ENCODE measurements at regions not wholly inside any gene's neighbourhood (a gene's known extent, or its start where the extent isn't known, plus 50 kb on each side); places are given as distances from the start of the nearest gene placed in this dataset.
"Not testable (repeated sequence)": the region's sequence is repeated elsewhere in the genome, so short reads cannot be mapped to it uniquely, and the experiment has no call there.

DNA sequence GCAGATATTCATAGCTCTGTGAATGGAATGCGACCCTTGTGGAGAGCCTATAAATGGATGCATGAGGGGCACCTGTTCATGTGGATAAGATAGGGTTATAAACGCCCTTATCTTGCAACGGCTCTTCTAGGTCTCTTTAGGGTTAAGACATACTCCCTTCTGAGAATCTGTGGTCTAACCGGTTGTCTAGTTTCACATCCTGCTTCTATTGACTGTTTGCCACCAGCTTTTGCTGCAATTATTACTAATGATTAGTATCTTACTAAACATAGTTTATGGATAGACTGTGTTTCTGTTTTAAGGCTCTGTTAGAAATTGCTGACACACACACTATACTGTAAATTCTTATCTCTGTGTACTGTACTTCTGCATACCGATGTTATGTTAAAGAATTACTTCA is 198.9 kb upstream of the CYLC2 start:
- Mint-ChIP-seq H3K9me3 (peaks cover 3% of the 10 kb centered on the region), H3K4me3 (no peak overlapping the region), H3K36me3 (ENCODE audit: low read depth) (no peaks in the 10 kb centered on the region), H3K27ac (no peak overlapping the region), H3K4me1 (no peaks in the 10 kb centered on the region), H3K27me3 (no peaks in the 10 kb centered on the region)
- ATAC-seq (replicated peaks) = no peak

DNA sequence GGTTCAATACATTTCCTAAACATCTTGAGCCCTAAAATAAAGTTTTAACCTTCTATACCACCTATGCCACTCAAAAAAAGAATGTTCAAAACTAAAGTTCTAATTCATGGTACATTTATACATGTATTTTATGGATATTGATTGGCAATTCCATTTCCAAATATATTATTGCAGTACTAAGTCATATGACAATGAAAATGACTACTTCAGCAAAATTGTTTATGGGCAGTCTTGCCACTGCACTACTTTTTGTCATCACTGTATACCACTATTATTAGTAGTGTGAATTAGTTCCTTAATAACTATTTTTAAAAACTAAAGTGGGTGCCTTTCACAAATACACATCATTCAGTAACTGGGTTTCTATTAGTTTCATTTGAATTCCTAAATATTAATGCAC is 199.6 kb upstream of the CYLC2 start:
- H3K27me3 Mint-ChIP-seq = no peaks in the 10 kb centered on the region
- H3K36me3 Mint-ChIP-seq (ENCODE audit: low read depth) = no peaks in the 10 kb centered on the region
- H3K9me3 Mint-ChIP-seq = peaks cover 3% of the 10 kb centered on the region
- H3K27ac Mint-ChIP-seq = no peak overlapping the region
- H3K4me3 Mint-ChIP-seq = no peak overlapping the region
- no peak for ATAC-seq (replicated peaks)
- H3K4me1 Mint-ChIP-seq = no peaks in the 10 kb centered on the region

DNA sequence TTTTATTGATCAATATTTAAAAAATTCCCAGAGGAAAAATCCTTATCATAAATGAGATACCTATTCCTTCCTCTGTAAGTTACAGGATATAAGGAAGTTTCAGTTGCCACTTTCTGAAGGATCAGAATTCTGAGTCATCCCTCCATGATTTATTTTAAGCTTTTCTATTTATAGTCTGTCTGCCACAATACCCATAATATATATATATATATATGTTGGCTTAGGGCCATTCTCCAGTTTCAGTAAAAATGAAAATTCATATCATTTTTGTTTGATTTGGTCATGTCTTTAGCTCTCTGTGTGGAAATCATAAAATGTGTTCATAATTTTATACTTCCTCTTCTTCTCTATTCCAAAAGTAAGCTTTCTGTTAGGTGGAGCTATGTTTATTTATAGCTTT is 215.8 kb upstream of the CYLC2 start:
- Mint-ChIP-seq H3K36me3 (ENCODE audit: low read depth) (no peaks in the 10 kb centered on the region), H3K4me3 (no peak overlapping the region), H3K27ac (no peak overlapping the region), H3K9me3 (peaks cover 10% of the 10 kb centered on the region), H3K4me1 (no peaks in the 10 kb centered on the region), H3K27me3 (no peaks in the 10 kb centered on the region)
- no peak for ATAC-seq (replicated peaks)

DNA sequence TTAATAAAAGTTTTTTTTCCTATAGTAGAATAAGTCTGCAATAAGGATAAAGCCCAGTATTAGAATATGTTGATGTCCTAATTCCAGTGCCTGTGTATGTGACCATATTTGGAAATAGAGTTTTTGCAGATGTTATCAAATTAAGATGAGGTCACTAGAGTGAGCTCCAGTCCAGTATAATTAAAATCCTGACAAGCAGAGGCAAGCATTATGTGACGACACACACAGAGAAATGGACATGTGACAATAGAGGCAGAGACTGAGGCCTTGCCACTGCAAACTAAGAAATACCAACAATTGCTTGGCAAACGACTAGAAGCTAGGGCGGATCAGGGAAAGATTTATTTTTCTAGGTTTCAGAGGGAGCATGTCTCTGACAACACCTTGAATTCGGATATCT is 216.4 kb upstream of the CYLC2 start:
- no peaks in the 10 kb centered on the region for H3K27me3 Mint-ChIP-seq

DNA sequence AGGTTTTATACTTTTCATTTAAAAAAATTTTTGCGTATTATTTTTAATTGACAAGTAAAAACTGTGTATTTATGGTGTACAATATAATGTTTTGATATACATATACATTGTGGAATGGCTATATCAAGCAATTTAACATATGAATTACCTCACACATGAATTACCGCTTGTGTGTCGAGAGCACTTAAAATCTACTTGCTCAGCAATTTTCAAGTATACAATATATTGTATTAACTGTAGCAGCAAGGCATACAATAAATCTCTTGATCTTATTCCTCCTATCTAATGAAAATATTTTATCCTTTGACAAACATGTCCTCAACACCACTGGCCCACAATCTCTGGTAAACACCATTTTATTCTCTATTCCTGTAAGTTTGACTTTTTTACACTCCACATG is 224.4 kb upstream of the CYLC2 start:
- no peak for ATAC-seq (replicated peaks)

More for the DNA sequence above, 216.4 kb upstream of the CYLC2 start:
- no peak overlapping the region for H3K4me3 Mint-ChIP-seq
- no peaks in the 10 kb centered on the region for H3K36me3 Mint-ChIP-seq (ENCODE audit: low read depth)
- H3K4me1 Mint-ChIP-seq = no peaks in the 10 kb centered on the region
- H3K9me3 Mint-ChIP-seq = peaks cover 10% of the 10 kb centered on the region
- ATAC-seq (replicated peaks) = no peak
- H3K27ac Mint-ChIP-seq = no peak overlapping the region

DNA sequence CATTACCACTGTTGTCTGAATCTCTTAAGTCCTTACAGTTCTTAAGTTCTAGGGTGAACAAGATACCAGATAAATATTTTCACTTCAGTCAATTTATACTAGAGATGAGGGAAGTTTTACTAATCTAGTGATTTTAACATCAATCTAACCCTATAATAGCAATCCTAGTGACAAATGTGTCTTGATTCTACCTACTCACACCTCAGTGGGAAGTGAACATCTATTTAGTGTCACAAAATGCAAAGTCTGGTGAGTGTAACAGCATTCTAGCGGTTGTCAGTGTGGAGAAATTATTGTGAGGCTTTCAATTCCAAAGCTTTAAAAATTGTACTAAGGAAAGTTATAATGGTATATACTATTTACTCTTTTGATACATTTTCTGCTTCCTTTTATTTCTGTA is 225.8 kb upstream of the CYLC2 start:
- no peaks in the 10 kb centered on the region for H3K27me3 Mint-ChIP-seq
- ATAC-seq (replicated peaks) = no peak
- no peaks in the 10 kb centered on the region for H3K4me1 Mint-ChIP-seq
- H3K4me3 Mint-ChIP-seq = no peak overlapping the region
- no peaks in the 10 kb centered on the region for H3K36me3 Mint-ChIP-seq (ENCODE audit: low read depth)
- H3K27ac Mint-ChIP-seq = no peak overlapping the region
- peaks cover 17% of the 10 kb centered on the region for H3K9me3 Mint-ChIP-seq

More for the DNA sequence above, 224.4 kb upstream of the CYLC2 start:
- no peaks in the 10 kb centered on the region for H3K4me1 Mint-ChIP-seq
- H3K9me3 Mint-ChIP-seq = peaks cover 14% of the 10 kb centered on the region
- no peak overlapping the region for H3K4me3 Mint-ChIP-seq
- no peak overlapping the region for H3K27ac Mint-ChIP-seq
- H3K36me3 Mint-ChIP-seq (ENCODE audit: low read depth) = no peaks in the 10 kb centered on the region
- H3K27me3 Mint-ChIP-seq = no peaks in the 10 kb centered on the region

DNA sequence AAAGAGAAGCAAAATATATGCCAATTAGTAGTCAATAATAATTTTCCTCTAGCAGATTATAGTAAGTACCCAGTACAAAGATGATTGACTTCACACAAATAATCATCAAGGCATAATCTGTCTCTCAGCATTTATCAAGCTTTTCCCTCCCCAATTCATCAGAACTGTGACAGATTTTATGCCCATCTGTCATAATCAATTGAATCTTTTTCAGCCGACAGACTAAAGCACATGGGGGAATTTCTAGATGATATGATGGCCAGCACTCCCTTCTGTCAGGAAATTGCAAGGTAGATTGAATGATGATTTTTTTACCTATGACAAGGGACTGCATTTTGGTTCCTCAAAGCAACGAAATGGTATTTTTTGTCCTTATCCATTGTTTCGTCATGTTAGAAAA is 227.1 kb upstream of the CYLC2 start:
- Mint-ChIP-seq H3K4me3 (no peak overlapping the region), H3K27me3 (no peaks in the 10 kb centered on the region), H3K36me3 (ENCODE audit: low read depth) (no peaks in the 10 kb centered on the region), H3K9me3 (peaks cover 22% of the 10 kb centered on the region), H3K4me1 (no peaks in the 10 kb centered on the region), H3K27ac (no peak overlapping the region)
- no peak for ATAC-seq (replicated peaks)

DNA sequence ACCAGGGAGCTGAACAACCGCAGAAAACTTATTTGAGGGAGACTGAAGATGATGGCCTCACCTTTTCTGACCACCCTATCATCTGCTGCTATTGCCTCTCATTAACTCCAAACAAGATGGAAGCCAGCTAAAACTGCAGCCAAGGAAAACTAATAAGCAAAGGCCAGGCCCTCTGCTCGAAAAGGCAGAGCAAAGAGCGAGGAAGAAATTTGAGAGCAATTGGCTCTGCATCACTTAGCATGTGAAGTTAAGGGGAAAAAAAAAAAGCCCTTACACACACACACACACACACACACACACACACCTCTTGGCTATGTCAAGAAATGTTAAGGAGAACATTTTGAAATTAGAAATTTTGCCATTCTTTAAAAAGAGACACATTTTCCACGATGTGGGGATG is 228.1 kb upstream of the CYLC2 start:
- Mint-ChIP-seq H3K27ac (no peak overlapping the region), H3K36me3 (ENCODE audit: low read depth) (no peaks in the 10 kb centered on the region), H3K9me3 (peaks cover 22% of the 10 kb centered on the region), H3K4me1 (no peaks in the 10 kb centered on the region), H3K4me3 (no peak overlapping the region), H3K27me3 (no peaks in the 10 kb centered on the region)
- no peak for ATAC-seq (replicated peaks)

DNA sequence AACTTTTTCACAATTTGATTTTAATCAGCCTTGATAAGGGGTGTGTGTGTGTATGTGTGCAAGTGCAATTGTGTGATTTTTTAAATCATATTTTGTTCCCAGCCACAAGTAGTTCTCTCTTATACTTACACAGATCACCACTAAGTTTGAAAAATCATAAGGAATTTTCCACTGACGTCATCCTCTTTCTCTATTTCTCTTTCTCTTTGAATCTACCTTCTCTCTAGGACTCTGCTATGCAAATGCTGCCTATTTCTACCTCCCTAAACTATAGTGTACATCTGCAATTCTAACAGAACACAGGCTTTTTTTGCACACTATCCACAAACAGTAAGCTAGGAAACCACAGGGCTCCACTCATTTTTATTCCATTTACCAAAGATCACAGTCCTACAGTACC is 254.6 kb upstream of the CYLC2 start:
- Mint-ChIP-seq H3K4me1 (no peaks in the 10 kb centered on the region), H3K27ac (no peak overlapping the region), H3K9me3 (peaks cover 24% of the 10 kb centered on the region), H3K36me3 (ENCODE audit: low read depth) (no peaks in the 10 kb centered on the region), H3K27me3 (no peaks in the 10 kb centered on the region), H3K4me3 (no peak overlapping the region)
- no peak for ATAC-seq (replicated peaks)

DNA sequence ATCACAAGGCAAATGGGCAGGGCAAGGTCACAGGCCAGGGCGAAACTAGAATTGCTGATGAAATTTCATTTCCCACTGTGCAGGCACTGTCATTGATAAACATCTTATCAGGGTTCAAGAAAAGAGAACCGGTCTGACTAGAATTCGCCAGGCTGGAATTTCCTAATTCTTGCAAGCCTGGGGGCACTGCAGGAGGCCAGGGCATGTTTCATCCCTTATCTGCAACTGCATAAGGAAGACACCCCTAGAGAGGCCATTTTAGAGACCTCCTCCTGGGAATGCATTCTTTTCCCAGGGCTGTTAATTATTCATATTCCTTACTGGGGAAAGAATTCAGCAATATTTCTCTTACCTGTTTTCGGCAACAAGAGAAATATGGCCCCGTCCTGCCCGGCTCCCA is 266.2 kb upstream of the CYLC2 start:
- no peaks in the 10 kb centered on the region for H3K4me1 Mint-ChIP-seq
- H3K27ac Mint-ChIP-seq = no peak overlapping the region

DNA sequence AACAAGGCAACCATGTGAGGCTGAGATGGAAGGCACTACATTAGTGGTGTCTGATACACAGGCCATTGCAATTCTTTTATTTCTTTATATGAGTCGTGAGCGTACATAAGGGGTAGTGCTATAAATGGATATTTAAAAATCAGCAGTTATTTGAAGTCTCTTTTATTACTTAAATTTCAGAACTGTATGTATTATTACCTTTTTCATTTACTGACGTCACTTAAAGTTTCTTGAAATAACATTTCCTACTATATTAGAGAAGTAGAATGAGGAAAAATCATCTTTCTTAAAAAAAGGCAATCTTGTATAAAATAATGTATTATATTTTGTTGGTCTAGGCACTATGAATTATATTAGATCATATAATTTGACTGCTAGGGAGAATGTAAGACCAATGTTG is 280.9 kb upstream of the CYLC2 start:
- no peak for ATAC-seq (replicated peaks)
- H3K4me1 Mint-ChIP-seq = no peaks in the 10 kb centered on the region
- peaks cover 18% of the 10 kb centered on the region for H3K9me3 Mint-ChIP-seq
- no peaks in the 10 kb centered on the region for H3K27me3 Mint-ChIP-seq
- no peak overlapping the region for H3K4me3 Mint-ChIP-seq
- H3K36me3 Mint-ChIP-seq (ENCODE audit: low read depth) = no peaks in the 10 kb centered on the region
- H3K27ac Mint-ChIP-seq = no peak overlapping the region

More for the DNA sequence above, 266.2 kb upstream of the CYLC2 start:
- no peak overlapping the region for H3K4me3 Mint-ChIP-seq
- no peak for ATAC-seq (replicated peaks)
- H3K9me3 Mint-ChIP-seq = peaks cover 14% of the 10 kb centered on the region
- H3K36me3 Mint-ChIP-seq (ENCODE audit: low read depth) = no peaks in the 10 kb centered on the region
- no peaks in the 10 kb centered on the region for H3K27me3 Mint-ChIP-seq

DNA sequence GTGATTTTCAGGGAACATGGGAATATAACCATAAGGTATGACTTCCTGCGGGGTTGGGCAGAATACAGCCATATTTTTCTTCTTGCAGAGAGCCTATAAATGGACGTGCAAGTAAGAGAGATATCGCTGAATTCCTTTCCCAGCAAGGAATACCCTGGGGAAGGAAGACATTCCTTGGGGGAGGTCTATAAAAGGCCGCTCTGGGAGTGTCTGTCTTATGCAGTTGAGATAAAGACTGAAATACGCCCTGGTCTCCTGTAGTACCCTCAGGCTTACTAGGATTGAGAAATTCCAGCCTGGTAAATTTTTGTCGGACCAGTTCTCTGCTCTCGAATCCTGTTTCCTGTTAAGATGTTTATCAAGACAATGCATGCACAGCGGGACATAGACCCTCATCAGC is 282.2 kb upstream of the CYLC2 start:
- ATAC-seq (replicated peaks) = not testable (repeated sequence)
- H3K9me3 Mint-ChIP-seq = peaks cover 13% of the 10 kb centered on the region

DNA sequence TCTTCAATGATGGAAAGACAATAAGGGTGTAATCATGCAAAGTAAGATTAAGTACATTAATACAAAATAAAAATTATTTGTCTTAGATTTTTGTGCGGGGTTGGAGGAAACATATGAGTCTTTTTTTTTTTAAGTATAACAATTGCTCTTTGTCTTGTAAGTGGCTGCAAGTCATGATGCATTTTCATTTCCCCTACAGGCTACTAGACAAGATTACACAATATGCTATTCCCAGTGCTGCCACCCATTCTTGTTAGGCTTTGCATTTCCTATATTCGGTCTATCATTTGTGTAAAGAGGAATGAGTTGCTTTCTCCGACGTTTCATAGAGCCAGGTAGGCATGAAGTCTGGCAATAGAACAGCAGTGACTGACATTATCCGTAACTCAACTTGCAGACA is 294.2 kb upstream of the CYLC2 start:
- Mint-ChIP-seq H3K36me3 (ENCODE audit: low read depth) (no peaks in the 10 kb centered on the region), H3K27me3 (no peaks in the 10 kb centered on the region), H3K27ac (no peak overlapping the region), H3K4me3 (no peak overlapping the region), H3K9me3 (peaks cover 7% of the 10 kb centered on the region), H3K4me1 (no peaks in the 10 kb centered on the region)
- no peak for ATAC-seq (replicated peaks)

More for the DNA sequence above, 282.2 kb upstream of the CYLC2 start:
- H3K4me1 Mint-ChIP-seq; H3K27me3 Mint-ChIP-seq; H3K27ac Mint-ChIP-seq; H3K4me3 Mint-ChIP-seq; H3K36me3 Mint-ChIP-seq (ENCODE audit: low read depth): not testable (repeated sequence)

DNA sequence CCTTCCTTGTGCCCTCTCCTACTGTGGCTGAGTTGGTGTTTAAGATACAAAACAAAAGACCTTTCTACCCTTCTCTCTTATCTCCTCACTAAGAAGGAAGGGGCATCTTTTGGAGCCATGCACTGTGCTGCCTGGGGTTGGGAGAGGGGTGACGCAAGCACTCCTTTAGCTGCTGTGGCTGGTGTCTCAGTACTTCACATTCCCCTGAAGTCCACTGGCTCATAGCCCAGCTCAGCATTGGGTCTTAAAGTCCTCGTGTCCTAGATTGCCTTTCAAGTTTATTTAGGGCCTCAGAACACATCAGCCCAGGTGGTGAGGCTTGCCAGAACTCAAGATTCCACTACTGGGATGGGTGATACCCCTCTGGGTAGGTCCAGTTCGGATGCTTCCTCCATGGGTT is 325.9 kb upstream of the CYLC2 start:
- no peaks in the 10 kb centered on the region for H3K4me1 Mint-ChIP-seq
- no peaks in the 10 kb centered on the region for H3K27me3 Mint-ChIP-seq
- H3K4me3 Mint-ChIP-seq = no peak overlapping the region
- no peaks in the 10 kb centered on the region for H3K36me3 Mint-ChIP-seq (ENCODE audit: low read depth)
- H3K9me3 Mint-ChIP-seq = peaks cover 20% of the 10 kb centered on the region
- H3K27ac Mint-ChIP-seq = no peak overlapping the region
- no peak for ATAC-seq (replicated peaks)

DNA sequence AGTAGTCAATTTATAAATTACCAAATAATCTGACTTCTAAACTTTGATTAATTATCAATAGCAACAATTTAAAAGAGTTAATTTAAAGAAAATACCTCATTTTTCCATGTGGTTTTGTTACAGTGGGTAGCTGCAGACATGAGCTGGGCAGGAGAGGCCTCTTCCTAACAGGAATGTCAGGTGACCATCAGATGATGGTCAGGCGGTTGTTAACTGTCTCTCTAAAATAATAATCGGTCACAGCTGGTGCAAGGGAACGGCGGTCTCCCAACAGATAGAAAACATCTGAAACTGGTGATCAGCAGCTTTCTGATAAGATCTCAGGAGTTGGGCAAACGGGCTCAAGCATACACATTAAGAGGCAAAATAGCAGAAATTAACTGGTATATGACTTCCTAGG is 342.7 kb upstream of the CYLC2 start:
- H3K4me1 Mint-ChIP-seq = no peaks in the 10 kb centered on the region
- no peak overlapping the region for H3K4me3 Mint-ChIP-seq
- no peak for ATAC-seq (replicated peaks)
- no peak overlapping the region for H3K27ac Mint-ChIP-seq
- no peaks in the 10 kb centered on the region for H3K27me3 Mint-ChIP-seq
- no peaks in the 10 kb centered on the region for H3K36me3 Mint-ChIP-seq (ENCODE audit: low read depth)
- H3K9me3 Mint-ChIP-seq = peaks cover 12% of the 10 kb centered on the region

DNA sequence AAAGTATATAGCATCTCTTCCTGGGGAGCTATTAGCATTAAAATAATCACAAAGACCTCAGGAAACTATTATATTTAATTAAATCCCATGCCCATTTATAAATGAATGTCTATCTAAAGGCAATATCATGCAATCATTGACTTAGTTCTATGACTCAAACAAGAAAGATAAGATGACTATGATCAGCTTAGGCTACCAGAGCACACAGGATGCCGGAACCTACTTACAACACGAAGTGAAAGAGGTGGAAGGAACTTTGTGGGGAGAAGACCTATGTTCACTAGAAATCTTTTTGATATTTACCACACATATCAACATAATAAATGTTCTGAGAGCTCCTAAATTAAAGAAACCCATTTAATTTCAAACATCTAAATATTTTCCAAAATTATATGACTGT is 344.2 kb upstream of the CYLC2 start:
- Mint-ChIP-seq H3K9me3 (peaks cover 12% of the 10 kb centered on the region), H3K4me3 (no peak overlapping the region), H3K36me3 (ENCODE audit: low read depth) (no peaks in the 10 kb centered on the region), H3K27me3 (no peaks in the 10 kb centered on the region), H3K27ac (no peak overlapping the region), H3K4me1 (no peaks in the 10 kb centered on the region)
- ATAC-seq (replicated peaks) = no peak

All from activated T-helper 17 cell treated with anti-CD3 and anti-CD28 coated beads, Interleukin-2, amount 50 U/mL, for 72 hours (primary cell).